Activated B cell treated with CpG ODN at 0.5 μM for 24 hours (primary cell): ENCODE measurements at regions not wholly inside any gene's neighbourhood (a gene's known extent, or its start where the extent isn't known, plus 50 kb on each side); places are given as distances from the start of the nearest gene placed in this dataset.

ENCODE experiments used
- ATAC-seq: fragments of 200-7000 bp; cut with Tn5 transposase; one replicate; pipeline ENCODE4 v1.10.0; 2021; ENCODE audit warnings: low read depth, mild to moderate bottlenecking, moderate library complexity
- CTCF ChIA-PET: fragments of 350-600 bp; sonication (Branson Sonifier 250); formaldehyde crosslinking; loops from one replicate; lab custom pipeline; 2021; ENCODE audit warnings: antibody characterized with exemption; lab: Charles Lee
- POLR2A ChIA-PET: fragments of 350-600 bp; sonication (Branson Sonifier 250); formaldehyde crosslinking; loops from one replicate; lab custom pipeline; 2021; ENCODE audit warnings: antibody characterized with exemption; lab: Charles Lee
- DNase-seq: peaks from one replicate; pipeline ENCODE4 v3.0.0; 2022
- H3K27ac Mint-ChIP-seq: one replicate; pipeline ENCODE4 v1.8.0; 2020; ENCODE audit warnings: mixed read lengths
- H3K27me3 Mint-ChIP-seq: one replicate; pipeline ENCODE4 v1.8.0; 2021; ENCODE audit warnings: mixed read lengths
- H3K36me3 Mint-ChIP-seq: one replicate; pipeline ENCODE4 v1.8.0; 2021; ENCODE audit warnings: low read depth, mixed read lengths
- H3K4me1 Mint-ChIP-seq: one replicate; pipeline ENCODE4 v1.8.0; 2021; ENCODE audit warnings: mixed read lengths
- H3K4me3 Mint-ChIP-seq: one replicate; pipeline ENCODE4 v1.8.0; 2020; ENCODE audit warnings: mild to moderate bottlenecking, mixed read lengths
- H3K9me3 Mint-ChIP-seq: one replicate; pipeline ENCODE4 v1.8.0; 2020; ENCODE audit warnings: mixed read lengths
- CTCF ChIP-seq: fragments of 200-600 bp; IDR thresholded peaks from one replicate; pipeline ENCODE4 v1.8.0; 2022; ENCODE audit warnings: antibody characterized with exemption, mild to moderate bottlenecking
- intact Hi-C: fragments of 100-400 bp; cut with micrococcal nuclease; formaldehyde crosslinking; loops from one replicate; pipeline ENCODE4 v1.15.1; 2024

- POLR2A ChIA-PET, result no interaction called here
- Mint-ChIP-seq H3K36me3 (no peaks in the 10 kb centered on the region), H3K4me3 (no peak overlapping the region), H3K27ac (no peak overlapping the region), H3K9me3 (peaks cover 5% of the 10 kb centered on the region), H3K27me3 (no peaks in the 10 kb centered on the region), H3K4me1 (no peaks in the 10 kb centered on the region)
- DNase-seq, result no peak
- no peak for ATAC-seq
- intact Hi-C loops, result no loop called here
- no peak for TF ChIP-seq CTCF
- CTCF ChIA-PET, result no interaction called here
These were observed 242.8 kb upstream of the PPP2R2D start for GRCh38 chr10:131657985-131658330.

GRCh38 chr10:131658476-131659110, 242.2 kb upstream of the PPP2R2D start:
- peaks cover 5% of the 10 kb centered on the region for H3K9me3 Mint-ChIP-seq
- ATAC-seq, result no peak
- TF ChIP-seq CTCF, result no peak

GRCh38 chr10:131660427-131660826, 240.4 kb upstream of the PPP2R2D start:
- Mint-ChIP-seq H3K4me1 (no peaks in the 10 kb centered on the region), H3K36me3 (no peaks in the 10 kb centered on the region), H3K27me3 (no peaks in the 10 kb centered on the region), H3K9me3 (peaks cover 5% of the 10 kb centered on the region), H3K27ac (no peak overlapping the region), H3K4me3 (no peak overlapping the region)
- ChIA-PET POLR2A (no interaction called here), CTCF (no interaction called here)
- intact Hi-C loops, result no loop called here
- no peak for TF ChIP-seq CTCF
- DNase-seq (no peak), ATAC-seq (no peak)

More at GRCh38 chr10:131658476-131659110, 242.2 kb upstream of the PPP2R2D start:
- intact Hi-C loops, result no loop called here
- Mint-ChIP-seq H3K36me3 (no peaks in the 10 kb centered on the region), H3K27ac (no peak overlapping the region), H3K27me3 (no peaks in the 10 kb centered on the region), H3K4me3 (no peak overlapping the region), H3K4me1 (no peaks in the 10 kb centered on the region)
- DNase-seq, result no peak
- ChIA-PET POLR2A (no interaction called here), CTCF (no interaction called here)

GRCh38 chr10:131662851-131663250, 238.0 kb upstream of the PPP2R2D start:
- ATAC-seq (no peak), DNase-seq (no peak)
- CTCF ChIA-PET, result no interaction called here
- Mint-ChIP-seq H3K9me3 (peaks cover 5% of the 10 kb centered on the region), H3K27me3 (no peaks in the 10 kb centered on the region), H3K4me1 (no peaks in the 10 kb centered on the region), H3K27ac (no peak overlapping the region), H3K36me3 (no peaks in the 10 kb centered on the region), H3K4me3 (no peak overlapping the region)
- POLR2A ChIA-PET, result no interaction called here
- intact Hi-C loops, result no loop called here
- TF ChIP-seq CTCF, result no peak

GRCh38 chr10:131663351-131663750, 237.5 kb upstream of the PPP2R2D start:
- no peak for TF ChIP-seq CTCF
- ATAC-seq (no peak), DNase-seq (no peak)
- no peaks in the 10 kb centered on the region for H3K27me3 Mint-ChIP-seq
- peaks cover 5% of the 10 kb centered on the region for H3K9me3 Mint-ChIP-seq
- POLR2A ChIA-PET, result no interaction called here
- CTCF ChIA-PET, result no interaction called here
- no peak overlapping the region for H3K4me3 Mint-ChIP-seq
- H3K36me3 Mint-ChIP-seq, result no peaks in the 10 kb centered on the region
- no peaks in the 10 kb centered on the region for H3K4me1 Mint-ChIP-seq
- no peak overlapping the region for H3K27ac Mint-ChIP-seq
- intact Hi-C loops, result no loop called here
